HL-60 (cell line): ENCODE measurements at regions not wholly inside any gene's neighbourhood (a gene's known extent, or its start where the extent isn't known, plus 50 kb on each side); places are given as distances from the start of the nearest gene placed in this dataset.

Source experiments
- DNase-seq, 2 experiments: peaks; one replicate each; pipeline ENCODE4 v3.0.0-alpha.2; 2010 to 2020; ENCODE audit warnings: low read depth in 1 of 2, low spot score in 1 of 2
- H3K27ac ChIP-seq: fragments of 250-450 bp; sonication (Bioruptor Pico); replicated peaks from 2 replicates; pipeline ENCODE4 v1.5.1; 2020; ENCODE audit warnings: mild to moderate bottlenecking, moderate library complexity
- H3K27me3 ChIP-seq: fragments of 250-450 bp; sonication (Bioruptor Pico); 2 replicates; pipeline ENCODE4 v1.5.1; 2021; ENCODE audit warnings: mild to moderate bottlenecking, moderate library complexity; ENCODE audit not compliant: insufficient read depth, poor library complexity, severe bottlenecking
- H3K4me3 ChIP-seq: replicated peaks from 2 replicates; pipeline ENCODE4 v1.5.1; 2011; ENCODE audit warnings: mild to moderate bottlenecking, control low read depth, low read length; ENCODE audit not compliant: insufficient read depth
- GABPA ChIP-seq: IDR thresholded peaks from 2 replicates; pipeline ENCODE4 v1.6.1; 2012; ENCODE audit warnings: low read depth
- POLR2AphosphoS5 ChIP-seq: IDR thresholded peaks from 2 replicates; pipeline ENCODE4 v1.6.1; 2012; ENCODE audit warnings: low read depth
- SPI1 ChIP-seq: IDR thresholded peaks from 2 replicates; pipeline ENCODE4 v1.6.1; 2012; ENCODE audit warnings: low read depth, mild to moderate bottlenecking, borderline replicate concordance
- TF ChIP-seq, protein P1 (sequence below): IDR thresholded peaks from 2 replicates; pipeline ENCODE4 v1.6.1; 2012; ENCODE audit warnings: low read depth; ENCODE audit not compliant: insufficient replicate concordance
- TF ChIP-seq, protein P2 (sequence below): IDR thresholded peaks from one replicate; pipeline ENCODE4 v1.5.1; 2011; ENCODE audit warnings: low read length, control low read depth, inconsistent platforms; ENCODE audit not compliant: insufficient read depth

DNA sequence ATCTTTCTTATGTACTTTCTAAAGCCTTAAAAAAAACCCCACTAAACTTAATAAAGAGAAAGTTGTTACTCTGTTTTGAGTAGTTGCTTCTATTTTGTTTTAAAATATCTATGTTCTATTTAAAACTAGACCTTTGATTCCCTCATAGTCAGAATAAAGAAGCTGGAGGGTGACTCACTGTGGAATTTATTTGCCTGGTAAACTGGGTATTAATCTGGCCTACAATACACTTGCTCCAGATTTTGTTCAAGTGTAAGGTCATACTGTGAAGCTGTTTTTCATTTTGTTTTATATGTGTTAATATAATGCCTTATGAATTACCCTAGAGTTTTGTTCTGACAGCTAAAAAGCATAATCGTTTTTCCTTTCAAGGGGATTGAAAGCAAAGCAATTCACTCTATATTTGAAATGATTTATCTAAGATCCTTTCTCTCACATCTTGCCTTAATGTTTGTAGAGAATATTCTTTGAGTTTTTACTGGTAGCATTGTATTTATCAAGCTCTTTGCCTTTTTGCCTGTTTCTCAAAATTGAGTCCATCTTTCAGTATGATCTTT, 277.4 kb upstream of the PITX2 start:
- DNase-seq, result no peak
- TF ChIP-seq, protein P1, sequence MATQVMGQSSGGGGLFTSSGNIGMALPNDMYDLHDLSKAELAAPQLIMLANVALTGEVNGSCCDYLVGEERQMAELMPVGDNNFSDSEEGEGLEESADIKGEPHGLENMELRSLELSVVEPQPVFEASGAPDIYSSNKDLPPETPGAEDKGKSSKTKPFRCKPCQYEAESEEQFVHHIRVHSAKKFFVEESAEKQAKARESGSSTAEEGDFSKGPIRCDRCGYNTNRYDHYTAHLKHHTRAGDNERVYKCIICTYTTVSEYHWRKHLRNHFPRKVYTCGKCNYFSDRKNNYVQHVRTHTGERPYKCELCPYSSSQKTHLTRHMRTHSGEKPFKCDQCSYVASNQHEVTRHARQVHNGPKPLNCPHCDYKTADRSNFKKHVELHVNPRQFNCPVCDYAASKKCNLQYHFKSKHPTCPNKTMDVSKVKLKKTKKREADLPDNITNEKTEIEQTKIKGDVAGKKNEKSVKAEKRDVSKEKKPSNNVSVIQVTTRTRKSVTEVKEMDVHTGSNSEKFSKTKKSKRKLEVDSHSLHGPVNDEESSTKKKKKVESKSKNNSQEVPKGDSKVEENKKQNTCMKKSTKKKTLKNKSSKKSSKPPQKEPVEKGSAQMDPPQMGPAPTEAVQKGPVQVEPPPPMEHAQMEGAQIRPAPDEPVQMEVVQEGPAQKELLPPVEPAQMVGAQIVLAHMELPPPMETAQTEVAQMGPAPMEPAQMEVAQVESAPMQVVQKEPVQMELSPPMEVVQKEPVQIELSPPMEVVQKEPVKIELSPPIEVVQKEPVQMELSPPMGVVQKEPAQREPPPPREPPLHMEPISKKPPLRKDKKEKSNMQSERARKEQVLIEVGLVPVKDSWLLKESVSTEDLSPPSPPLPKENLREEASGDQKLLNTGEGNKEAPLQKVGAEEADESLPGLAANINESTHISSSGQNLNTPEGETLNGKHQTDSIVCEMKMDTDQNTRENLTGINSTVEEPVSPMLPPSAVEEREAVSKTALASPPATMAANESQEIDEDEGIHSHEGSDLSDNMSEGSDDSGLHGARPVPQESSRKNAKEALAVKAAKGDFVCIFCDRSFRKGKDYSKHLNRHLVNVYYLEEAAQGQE, result no peak
- TF ChIP-seq POLR2AphosphoS5 (no peak), GABPA (no peak), SPI1 (no peak)
- TF ChIP-seq, protein P2, sequence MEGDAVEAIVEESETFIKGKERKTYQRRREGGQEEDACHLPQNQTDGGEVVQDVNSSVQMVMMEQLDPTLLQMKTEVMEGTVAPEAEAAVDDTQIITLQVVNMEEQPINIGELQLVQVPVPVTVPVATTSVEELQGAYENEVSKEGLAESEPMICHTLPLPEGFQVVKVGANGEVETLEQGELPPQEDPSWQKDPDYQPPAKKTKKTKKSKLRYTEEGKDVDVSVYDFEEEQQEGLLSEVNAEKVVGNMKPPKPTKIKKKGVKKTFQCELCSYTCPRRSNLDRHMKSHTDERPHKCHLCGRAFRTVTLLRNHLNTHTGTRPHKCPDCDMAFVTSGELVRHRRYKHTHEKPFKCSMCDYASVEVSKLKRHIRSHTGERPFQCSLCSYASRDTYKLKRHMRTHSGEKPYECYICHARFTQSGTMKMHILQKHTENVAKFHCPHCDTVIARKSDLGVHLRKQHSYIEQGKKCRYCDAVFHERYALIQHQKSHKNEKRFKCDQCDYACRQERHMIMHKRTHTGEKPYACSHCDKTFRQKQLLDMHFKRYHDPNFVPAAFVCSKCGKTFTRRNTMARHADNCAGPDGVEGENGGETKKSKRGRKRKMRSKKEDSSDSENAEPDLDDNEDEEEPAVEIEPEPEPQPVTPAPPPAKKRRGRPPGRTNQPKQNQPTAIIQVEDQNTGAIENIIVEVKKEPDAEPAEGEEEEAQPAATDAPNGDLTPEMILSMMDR, result no peak

DNA sequence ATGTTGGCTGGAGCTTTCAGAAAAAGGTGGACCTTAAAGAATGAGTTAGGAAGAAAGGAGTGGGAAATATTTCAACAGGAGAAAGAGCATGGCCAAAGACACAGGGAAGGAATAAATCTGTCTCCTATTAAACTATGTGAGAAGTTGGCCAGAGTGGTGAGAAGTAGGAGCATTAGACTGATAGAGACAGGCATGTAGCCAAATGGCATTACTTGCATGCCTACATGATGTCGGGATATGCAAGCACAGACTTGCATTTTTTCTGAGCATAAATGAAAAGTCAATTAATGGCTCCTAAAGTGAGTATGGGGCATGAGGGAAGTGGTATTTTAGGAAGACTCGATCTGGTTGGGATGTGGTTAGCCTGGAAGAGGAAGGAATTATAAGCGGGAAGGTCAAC, 279.6 kb upstream of the PITX2 start:
- H3K27ac ChIP-seq, result no peak overlapping the region
- H3K27me3 ChIP-seq, result no peaks in the 10 kb centered on the region
- no peak for DNase-seq
- TF ChIP-seq SPI1 (no peak), POLR2AphosphoS5 (no peak), GABPA (no peak)
- TF ChIP-seq, protein P1, result no peak
- TF ChIP-seq, protein P2, result no peak
- H3K4me3 ChIP-seq, result no peak overlapping the region

More for the DNA sequence above, 277.4 kb upstream of the PITX2 start:
- Histone ChIP-seq H3K27me3 (no peaks in the 10 kb centered on the region), H3K27ac (no peak overlapping the region), H3K4me3 (no peak overlapping the region)

DNA sequence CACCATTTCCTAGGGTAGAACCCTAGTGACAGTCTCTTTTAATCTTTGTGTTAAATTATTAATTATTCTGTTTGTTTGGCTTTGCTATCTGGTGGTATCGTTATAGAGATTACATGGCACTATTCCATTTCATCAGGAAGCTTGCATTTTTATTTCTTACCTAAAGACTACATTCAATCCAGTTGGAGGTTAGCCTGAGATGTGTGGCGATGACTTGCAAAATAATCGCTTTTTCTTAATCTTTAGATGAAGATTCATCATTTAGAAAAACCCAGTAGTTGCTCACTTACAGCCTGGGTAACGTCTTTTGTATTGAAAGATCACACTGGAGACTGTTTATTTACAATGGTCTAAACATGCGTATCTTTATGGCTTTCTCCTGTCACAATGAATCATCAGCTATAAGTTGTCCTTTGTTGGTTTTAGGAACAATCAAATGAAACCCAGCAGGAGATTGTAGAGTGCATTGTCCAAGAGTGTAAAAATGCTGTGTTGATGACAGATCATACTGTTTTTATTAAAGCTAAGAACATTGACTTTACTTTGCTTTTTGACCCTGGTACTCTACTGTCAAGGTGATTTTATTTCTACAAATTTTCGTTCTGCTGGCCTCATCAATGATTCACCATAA, 281.7 kb upstream of the PITX2 start:
- H3K27me3 ChIP-seq, result no peaks in the 10 kb centered on the region
- no peak overlapping the region for H3K4me3 ChIP-seq
- H3K27ac ChIP-seq, result no peak overlapping the region
- TF ChIP-seq, protein P2, result no peak
- no peak for DNase-seq

DNA sequence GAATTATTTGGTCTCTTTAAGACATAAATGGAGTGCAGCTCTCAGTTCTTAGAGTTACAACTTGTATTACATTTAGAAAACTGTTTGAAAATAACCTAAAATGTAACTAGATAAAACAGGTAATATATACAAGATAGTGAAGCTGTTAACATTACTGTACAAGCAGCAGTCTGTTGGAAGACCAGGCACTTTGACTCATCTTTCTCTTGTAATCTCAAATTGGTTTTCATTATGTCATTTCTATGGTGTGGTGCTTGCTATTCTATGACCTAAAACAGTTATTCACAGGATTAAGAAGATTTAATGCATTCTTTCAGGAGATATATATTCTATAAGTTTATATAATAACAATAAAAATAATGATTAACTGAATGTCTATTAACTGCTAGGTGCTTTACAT, 282.5 kb upstream of the PITX2 start:
- DNase-seq, result no peak
- H3K27ac ChIP-seq, result no peak overlapping the region
- H3K27me3 ChIP-seq, result no peaks in the 10 kb centered on the region
- H3K4me3 ChIP-seq, result no peak overlapping the region
- TF ChIP-seq, protein P2, result no peak
- TF ChIP-seq, protein P1, result no peak
- TF ChIP-seq POLR2AphosphoS5 (no peak), SPI1 (no peak), GABPA (no peak)
